A549 (cell line): ENCODE measurements at regions not wholly inside any gene's neighbourhood (a gene's known extent, or its start where the extent isn't known, plus 50 kb on each side); places are given as distances from the start of the nearest gene placed in this dataset.

ENCODE experiments used
- ATAC-seq, 2 experiments: fragments of 200-7000 bp in 1 of 2; fragments of >200 bp in 1 of 2; cut with Nextera tagmentation in 1 of 2; cut with Tn5 transposase in 1 of 2; 3 replicates each; pipeline versions ENCODE4 v1.8.0 to v1.9.1; 2018 to 2020; ENCODE audit warnings: mild to moderate bottlenecking in 1 of 2, moderate library complexity in 1 of 2
- CTCF ChIA-PET: fragments of 300-600 bp; sonication (Branson Sonifier 250); formaldehyde crosslinking; extraction: SDS; loops from one replicate; lab custom pipeline; 2021; ENCODE audit warnings: antibody characterized with exemption, inconsistent platforms; lab: Yijun Ruan, JAX
- POLR2A ChIA-PET: fragments of 350-600 bp; formaldehyde crosslinking; extraction: SDS; loops from one replicate; lab custom pipeline; 2021; ENCODE audit warnings: antibody characterized with exemption, inconsistent platforms; lab: Yijun Ruan, JAX
- DNase-seq, 2 experiments: peaks; one replicate each; pipeline versions ENCODE4 v3.0.0 to v3.0.0-alpha.2; 2011 to 2016; ENCODE audit warnings: low read depth in 1 of 2, low spot score in 1 of 2
- FAIRE-seq: peaks from 2 replicates; lab custom pipeline; 2011; peaks lifted over from hg19 to GRCh38; lab: Jason Lieb, UNC
- H3K27ac ChIP-seq, 2 experiments: fragments of >200 bp; sonication (Bioruptor Twin); formaldehyde crosslinking; 3 replicates each; pipeline ENCODE4 v1.5.1; 2016 to 2017
- H3K4me1 ChIP-seq: fragments of >200 bp; sonication (Bioruptor Twin); formaldehyde crosslinking; 3 replicates; pipeline ENCODE4 v1.6.1; 2016
- H3K4me2 ChIP-seq: fragments of >200 bp; sonication (Bioruptor Twin); formaldehyde crosslinking; 3 replicates; pipeline ENCODE4 v1.6.1; 2016
- H3K4me3 ChIP-seq: fragments of >200 bp; sonication (Bioruptor Twin); formaldehyde crosslinking; 3 replicates; pipeline ENCODE4 v1.5.1; 2016
- H3K9me3 ChIP-seq: fragments of >200 bp; sonication (Bioruptor Twin); formaldehyde crosslinking; 3 replicates; pipeline ENCODE4 v1.6.1; 2016
- BHLHE40 ChIP-seq: IDR thresholded peaks from 2 replicates; pipeline ENCODE4 v1.6.1; 2012; ENCODE audit warnings: low read depth, low read length, inconsistent platforms
- CBX8 ChIP-seq: fragments of 200-600 bp; sonication (generic); IDR thresholded peaks from 2 replicates; pipeline ENCODE4 v1.6.1; 2016
- CEBPB ChIP-seq, 2 experiments: fragments of >200 bp in 1 of 2; sonication (Bioruptor Twin) in 1 of 2; formaldehyde crosslinking in 1 of 2; IDR thresholded peaks; 2 replicates each; pipeline ENCODE4 v1.6.1; 2012 to 2016
- CHD2 ChIP-seq: fragments of 150-350 bp; IDR thresholded peaks from 2 replicates; pipeline ENCODE4 v1.6.1; 2014; ENCODE audit warnings: low read length; ENCODE audit not compliant: partially characterized antibody
- EHF ChIP-seq: fragments of 250-450 bp; sonication (Bioruptor Pico); IDR thresholded peaks from 2 replicates; pipeline ENCODE4 v1.5.0; 2020; ENCODE audit warnings: mild to moderate bottlenecking
- EHMT2 ChIP-seq: fragments of 200-600 bp; sonication (generic); IDR thresholded peaks from 2 replicates; pipeline ENCODE4 v1.6.1; 2016; ENCODE audit warnings: antibody characterized with exemption, low read depth, mild to moderate bottlenecking, moderate library complexity
- ELK1 ChIP-seq: fragments of 150-350 bp; IDR thresholded peaks from 2 replicates; pipeline ENCODE4 v1.6.1; 2014; ENCODE audit warnings: low read depth, mild to moderate bottlenecking, low read length
- EP300 ChIP-seq, 2 experiments: fragments of >200 bp; sonication (Bioruptor Twin); formaldehyde crosslinking; IDR thresholded peaks; 2 replicates in 1 of 2; 3 replicates in 1 of 2; pipeline ENCODE4 v1.6.1; 2016 to 2017
- FOSB ChIP-seq: fragments of 250-450 bp; sonication (Bioruptor Pico); IDR thresholded peaks from 2 replicates; pipeline ENCODE4 v1.5.0; 2020; ENCODE audit warnings: mild to moderate bottlenecking, moderate library complexity
- FOSL2 ChIP-seq, 2 experiments: fragments of 450-650 bp in 1 of 2; fragments of >200 bp in 1 of 2; sonication (Bioruptor Twin) in 1 of 2; formaldehyde crosslinking; IDR thresholded peaks; 2 replicates each; pipeline versions ENCODE4 v1.5.0 to v1.6.1; 2016 to 2020; ENCODE audit warnings: mild to moderate bottlenecking in 1 of 2, moderate library complexity in 1 of 2
- FOXS1 ChIP-seq: fragments of 250-450 bp; sonication (Bioruptor Pico); IDR thresholded peaks from 2 replicates; pipeline ENCODE4 v1.5.0; 2020; ENCODE audit warnings: mild to moderate bottlenecking, moderate library complexity
- GATA3 ChIP-seq: IDR thresholded peaks from 2 replicates; pipeline ENCODE4 v1.6.1; 2012; ENCODE audit warnings: borderline replicate concordance
- HES2 ChIP-seq: fragments of >200 bp; sonication (Bioruptor Twin); formaldehyde crosslinking; IDR thresholded peaks from 2 replicates; pipeline ENCODE4 v1.6.1; 2016
- HEYL ChIP-seq: fragments of 250-450 bp; sonication (Bioruptor Pico); IDR thresholded peaks from 2 replicates; pipeline ENCODE4 v1.8.0; 2021; ENCODE audit warnings: mild to moderate bottlenecking, moderate library complexity
- HOXB5 ChIP-seq: fragments of 250-450 bp; sonication (Bioruptor Pico); IDR thresholded peaks from 2 replicates; pipeline ENCODE4 v1.5.0; 2020; ENCODE audit warnings: mild to moderate bottlenecking, moderate library complexity
- JUNB ChIP-seq: fragments of >200 bp; sonication (Bioruptor Twin); formaldehyde crosslinking; IDR thresholded peaks from 2 replicates; pipeline ENCODE4 v1.6.1; 2016
- KDM1A ChIP-seq: fragments of 200-600 bp; sonication (generic); IDR thresholded peaks from 2 replicates; pipeline ENCODE4 v1.6.1; 2016; ENCODE audit warnings: low read depth, mild to moderate bottlenecking
- KDM5A ChIP-seq: fragments of 200-600 bp; sonication (generic); IDR thresholded peaks from 2 replicates; pipeline ENCODE4 v1.6.1; 2016; ENCODE audit warnings: antibody characterized with exemption, mild to moderate bottlenecking
- MAFK ChIP-seq: fragments of 450-650 bp; IDR thresholded peaks from 2 replicates; pipeline ENCODE4 v1.6.1; 2014; ENCODE audit not compliant: partially characterized antibody
- MAX ChIP-seq: IDR thresholded peaks from 2 replicates; pipeline ENCODE4 v1.6.1; 2012
- MAZ ChIP-seq: fragments of 150-350 bp; IDR thresholded peaks from 2 replicates; pipeline ENCODE4 v1.6.1; 2014; ENCODE audit warnings: antibody characterized with exemption, low read depth, low read length, borderline replicate concordance
- NFE2L2 ChIP-seq: fragments of 150-350 bp; conservative IDR thresholded peaks from 2 replicates; pipeline ENCODE4 v1.6.1; 2014; ENCODE audit warnings: low read length
- NPAS2 ChIP-seq: fragments of 250-450 bp; sonication (Bioruptor Pico); IDR thresholded peaks from 2 replicates; pipeline ENCODE4 v1.8.0; 2022; ENCODE audit warnings: mild to moderate bottlenecking, moderate library complexity, borderline replicate concordance
- POLR2AphosphoS2 ChIP-seq: conservative IDR thresholded peaks from 2 replicates; pipeline ENCODE4 v1.6.1; 2012; ENCODE audit warnings: low read length, improper control_type of control experiment, inconsistent platforms
- RAD21 ChIP-seq, 2 experiments: fragments of >200 bp in 1 of 2; sonication (Bioruptor Twin) in 1 of 2; formaldehyde crosslinking in 1 of 2; IDR thresholded peaks in 1 of 2; conservative IDR thresholded peaks in 1 of 2; 2 replicates in 1 of 2; 3 replicates in 1 of 2; pipeline ENCODE4 v1.6.1; 2012 to 2018; ENCODE audit warnings: inconsistent platforms in 1 of 2
- RCOR1 ChIP-seq: fragments of 150-350 bp; IDR thresholded peaks from 2 replicates; pipeline ENCODE4 v1.6.1; 2014; ENCODE audit warnings: antibody characterized with exemption, low read length, low read depth
- RFX5 ChIP-seq: fragments of 450-650 bp; IDR thresholded peaks from 2 replicates; pipeline ENCODE4 v1.7.1; 2014; ENCODE audit warnings: antibody characterized with exemption, mild to moderate bottlenecking, moderate library complexity
- RNF2 ChIP-seq: fragments of 200-600 bp; sonication (generic); IDR thresholded peaks from 2 replicates; pipeline ENCODE4 v1.6.1; 2016; ENCODE audit warnings: low read depth, mild to moderate bottlenecking, antibody characterized with exemption, moderate library complexity, borderline replicate concordance
- TP53 ChIP-seq: fragments of 250-450 bp; sonication (Bioruptor Pico); IDR thresholded peaks from 2 replicates; pipeline ENCODE4 v1.5.0; 2021; ENCODE audit warnings: mild to moderate bottlenecking, moderate library complexity
- ZFP36 ChIP-seq: fragments of 450-650 bp; IDR thresholded peaks from 2 replicates; pipeline ENCODE4 v1.6.1; 2014; ENCODE audit warnings: borderline replicate concordance; ENCODE audit not compliant: partially characterized antibody
- ZSCAN20 ChIP-seq: fragments of 250-450 bp; sonication (Bioruptor Pico); IDR thresholded peaks from 2 replicates; pipeline ENCODE4 v1.8.0; 2022; ENCODE audit warnings: mild to moderate bottlenecking, moderate library complexity
- WGBS: methylation state at CpG from one replicate; pipeline ENCODE4 v1.1.6; 2017; ENCODE audit errors: missing lambda C conversion rate; 5-methylcytosine and 5-hydroxymethylcytosine counted together
- TF ChIP-seq, protein P1 (sequence below): fragments of 250-450 bp; sonication (Bioruptor Pico); IDR thresholded peaks from 2 replicates; pipeline ENCODE4 v1.5.0; 2020; ENCODE audit warnings: low read depth, mild to moderate bottlenecking, moderate library complexity
- TF ChIP-seq, protein P2 (sequence below): fragments of 450-650 bp; IDR thresholded peaks from 2 replicates; pipeline ENCODE4 v1.6.1; 2014; ENCODE audit warnings: antibody characterized with exemption

DNA sequence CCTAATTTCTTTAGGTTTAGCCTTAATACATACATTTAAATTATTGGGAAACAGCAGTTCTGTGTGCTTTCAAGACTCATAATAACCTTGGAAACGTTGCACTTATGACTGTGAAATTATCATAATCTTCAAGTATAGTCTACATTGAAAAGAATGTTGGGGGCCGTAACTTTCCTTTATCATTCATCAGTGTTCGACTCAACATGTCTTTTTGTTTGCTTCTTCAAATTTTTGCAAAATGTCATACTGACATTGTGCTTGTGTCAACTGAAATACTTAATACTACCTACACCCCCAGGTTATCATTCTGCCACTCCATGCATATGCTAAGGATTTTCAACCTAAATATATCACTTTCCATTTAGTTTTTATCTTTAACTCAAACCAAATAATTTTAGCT is 1562.9 kb downstream of the OLFM4 start:
- FAIRE-seq (no peak), DNase-seq (no peak), ATAC-seq (no peak)
- Histone ChIP-seq H3K4me1 (no peaks in the 10 kb centered on the region), H3K27ac (no peak overlapping the region), H3K4me3 (no peak overlapping the region), H3K9me3 (no peaks in the 10 kb centered on the region), H3K4me2 (no peak overlapping the region)
- CTCF ChIA-PET: no interaction called here
- POLR2A ChIA-PET: no interaction called here
- TF ChIP-seq RAD21 (conservative IDR thresholded peaks at IDR 0.05 in 1 of 2, IDR thresholded peaks at IDR 0.05 in 1 of 2) (no peak), FOSL2 (IDR thresholded peaks at IDR 0.05) (no peak), FOSL2 (CRISPR knock-in tag; IDR thresholded peaks at IDR 0.05) (no peak), HEYL (CRISPR knock-in tag) (no peak), HOXB5 (CRISPR knock-in tag) (no peak), GATA3 (no peak), TP53 (CRISPR knock-in tag) (no peak), ZSCAN20 (CRISPR knock-in tag) (no peak), POLR2AphosphoS2 (no peak), MAZ (no peak), NFE2L2 (no peak), RNF2 (no peak), CEBPB (IDR thresholded peaks at IDR 0.05) (no peak), EHF (CRISPR knock-in tag) (no peak), BHLHE40 (no peak), HES2 (no peak), ELK1 (no peak), FOXS1 (no peak)
- TF ChIP-seq, protein P1, sequence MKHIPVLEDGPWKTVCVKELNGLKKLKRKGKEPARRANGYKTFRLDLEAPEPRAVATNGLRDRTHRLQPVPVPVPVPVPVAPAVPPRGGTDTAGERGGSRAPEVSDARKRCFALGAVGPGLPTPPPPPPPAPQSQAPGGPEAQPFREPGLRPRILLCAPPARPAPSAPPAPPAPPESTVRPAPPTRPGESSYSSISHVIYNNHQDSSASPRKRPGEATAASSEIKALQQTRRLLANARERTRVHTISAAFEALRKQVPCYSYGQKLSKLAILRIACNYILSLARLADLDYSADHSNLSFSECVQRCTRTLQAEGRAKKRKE (CRISPR knock-in tag): no peak
- WGBS: 2% methylated on average over 3 of the region's 3 CpGs

GRCh38 chr13:54592201-54592600 is 1563.6 kb downstream of the OLFM4 start:
- 0% methylated on average over 2 of the region's 2 CpGs for WGBS

DNA sequence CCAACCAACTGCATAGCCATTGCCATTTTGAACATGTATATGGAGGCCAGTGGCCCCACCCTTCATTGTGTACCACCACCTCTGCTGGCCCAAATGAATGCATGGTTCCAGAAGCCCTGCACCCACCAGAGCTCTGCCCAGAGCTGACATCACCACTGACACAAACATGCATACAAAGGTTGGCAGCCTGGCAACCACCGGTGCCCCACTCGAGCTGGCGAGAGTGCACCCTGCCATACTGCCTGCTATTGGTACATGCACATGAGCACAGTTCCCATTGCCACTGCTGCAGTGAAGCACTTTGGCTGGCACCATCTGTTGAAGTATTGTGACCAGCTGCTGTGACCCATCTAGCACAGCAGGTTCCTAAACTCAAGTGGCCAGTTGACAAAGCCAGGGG is 1564.9 kb downstream of the OLFM4 start:
- no CpG with 5 or more reads among the region's 3 CpGs for WGBS
- CTCF ChIA-PET: no interaction called here
- FAIRE-seq (no peak), ATAC-seq (no peak)
- POLR2A ChIA-PET: no interaction called here
- H3K27ac ChIP-seq: no peak overlapping the region
- TF ChIP-seq POLR2AphosphoS2 (no peak), MAX (no peak), MAZ (no peak), CEBPB (IDR thresholded peaks at IDR 0.05) (no peak), NFE2L2 (no peak), CHD2 (no peak), FOSB (CRISPR knock-in tag) (no peak), KDM5A (no peak), FOSL2 (IDR thresholded peaks at IDR 0.05) (no peak), FOSL2 (CRISPR knock-in tag; IDR thresholded peaks at IDR 0.05) (no peak), CBX8 (no peak), ZSCAN20 (CRISPR knock-in tag) (no peak), EHF (CRISPR knock-in tag) (no peak), EP300 (IDR thresholded peaks at IDR 0.05) (no peak), MAFK (no peak), GATA3 (no peak), BHLHE40 (no peak), RFX5 (no peak)
- TF ChIP-seq, protein P1 (CRISPR knock-in tag): no peak
- TF ChIP-seq, protein P2, sequence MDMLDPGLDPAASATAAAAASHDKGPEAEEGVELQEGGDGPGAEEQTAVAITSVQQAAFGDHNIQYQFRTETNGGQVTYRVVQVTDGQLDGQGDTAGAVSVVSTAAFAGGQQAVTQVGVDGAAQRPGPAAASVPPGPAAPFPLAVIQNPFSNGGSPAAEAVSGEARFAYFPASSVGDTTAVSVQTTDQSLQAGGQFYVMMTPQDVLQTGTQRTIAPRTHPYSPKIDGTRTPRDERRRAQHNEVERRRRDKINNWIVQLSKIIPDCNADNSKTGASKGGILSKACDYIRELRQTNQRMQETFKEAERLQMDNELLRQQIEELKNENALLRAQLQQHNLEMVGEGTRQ: no peak
- TF ChIP-seq, all 56 proteins: peak for 0
- Histone ChIP-seq H3K4me3 (no peak overlapping the region), H3K4me2 (no peak overlapping the region), H3K4me1 (no peaks in the 10 kb centered on the region), H3K9me3 (no peaks in the 10 kb centered on the region)
- DNase-seq: no peak

More at GRCh38 chr13:54592201-54592600, 1563.6 kb downstream of the OLFM4 start:
- ChIA-PET CTCF (no interaction called here), POLR2A (no interaction called here)
- no peak for DNase-seq
- Histone ChIP-seq H3K4me1 (no peaks in the 10 kb centered on the region), H3K4me2 (no peak overlapping the region), H3K4me3 (no peak overlapping the region), H3K27ac (no peak overlapping the region), H3K9me3 (no peaks in the 10 kb centered on the region)
- no peak for FAIRE-seq
- ATAC-seq: no peak
- TF ChIP-seq EHMT2 (no peak), ZFP36 (no peak), POLR2AphosphoS2 (no peak), HEYL (CRISPR knock-in tag) (no peak), RCOR1 (no peak), KDM1A (no peak), NPAS2 (no peak), BHLHE40 (no peak), GATA3 (no peak), JUNB (no peak)
